ENCODE measurements at regions not wholly inside any gene's neighbourhood (a gene's known extent, or its start where the extent isn't known, plus 50 kb on each side); places are given as distances from the start of the nearest gene placed in this dataset.
A peak's percentile ranks its signal among the peaks of the same experiment; 100 is the strongest.

DNA sequence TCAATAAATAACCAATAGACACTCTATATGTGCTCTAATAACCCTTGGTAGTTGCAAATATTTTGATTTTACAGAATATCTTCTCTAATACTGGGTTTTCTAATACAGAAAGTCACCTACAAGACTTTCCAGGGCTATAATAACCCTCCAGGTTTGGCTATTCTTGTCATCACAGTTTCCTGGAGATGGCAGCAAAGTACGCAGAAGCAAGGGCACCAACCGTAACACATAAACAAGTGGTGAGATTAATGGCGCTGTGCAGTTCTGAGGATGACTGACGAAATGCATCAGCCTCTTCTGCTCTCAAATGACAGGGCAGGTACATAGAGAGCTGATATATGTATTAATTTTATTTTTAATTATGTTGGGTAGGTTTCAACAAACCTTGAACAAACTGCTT is 122.4 kb downstream of the C4orf33 start:
- FAIRE-seq: peak; percentile 25
- TF ChIP-seq, protein P1, sequence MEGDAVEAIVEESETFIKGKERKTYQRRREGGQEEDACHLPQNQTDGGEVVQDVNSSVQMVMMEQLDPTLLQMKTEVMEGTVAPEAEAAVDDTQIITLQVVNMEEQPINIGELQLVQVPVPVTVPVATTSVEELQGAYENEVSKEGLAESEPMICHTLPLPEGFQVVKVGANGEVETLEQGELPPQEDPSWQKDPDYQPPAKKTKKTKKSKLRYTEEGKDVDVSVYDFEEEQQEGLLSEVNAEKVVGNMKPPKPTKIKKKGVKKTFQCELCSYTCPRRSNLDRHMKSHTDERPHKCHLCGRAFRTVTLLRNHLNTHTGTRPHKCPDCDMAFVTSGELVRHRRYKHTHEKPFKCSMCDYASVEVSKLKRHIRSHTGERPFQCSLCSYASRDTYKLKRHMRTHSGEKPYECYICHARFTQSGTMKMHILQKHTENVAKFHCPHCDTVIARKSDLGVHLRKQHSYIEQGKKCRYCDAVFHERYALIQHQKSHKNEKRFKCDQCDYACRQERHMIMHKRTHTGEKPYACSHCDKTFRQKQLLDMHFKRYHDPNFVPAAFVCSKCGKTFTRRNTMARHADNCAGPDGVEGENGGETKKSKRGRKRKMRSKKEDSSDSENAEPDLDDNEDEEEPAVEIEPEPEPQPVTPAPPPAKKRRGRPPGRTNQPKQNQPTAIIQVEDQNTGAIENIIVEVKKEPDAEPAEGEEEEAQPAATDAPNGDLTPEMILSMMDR (IDR thresholded peaks at IDR 0.05; ENCODE audit: borderline replicate concordance, extremely low read depth, insufficient read depth): peak; percentile 56
- Histone ChIP-seq H3K36me3 (ENCODE audit: control insufficient read depth in 2 of 3, insufficient read depth in 3 of 3, low read length in 3 of 3) (no peaks in the 10 kb centered on the region), H3K27me3 (ENCODE audit: control insufficient read depth, insufficient read depth, low read length) (no peaks in the 10 kb centered on the region), H3K9ac (ENCODE audit: low read length in 3 of 3) (no peak overlapping the region), H3K27ac (ENCODE audit: low read depth in 2 of 2, low read length in 2 of 2) (no peak overlapping the region), H3K9me3 (ENCODE audit: control insufficient read depth in 2 of 3, insufficient read depth in 1 of 3, low read length in 3 of 3) (no peaks in the 10 kb centered on the region), H3K4me1 (ENCODE audit: control insufficient read depth in 2 of 3, insufficient read depth in 2 of 3, low read depth in 1 of 3, low read length in 3 of 3) (no peaks in the 10 kb centered on the region), H3K4me3 (ENCODE audit: low read length in 3 of 3) (no peak overlapping the region)
- DNase-seq: peak in 4 of 5 donors; percentile 38 to 80 (median 58)
- intact Hi-C loops (cut with DNase I): no loop called here

DNA sequence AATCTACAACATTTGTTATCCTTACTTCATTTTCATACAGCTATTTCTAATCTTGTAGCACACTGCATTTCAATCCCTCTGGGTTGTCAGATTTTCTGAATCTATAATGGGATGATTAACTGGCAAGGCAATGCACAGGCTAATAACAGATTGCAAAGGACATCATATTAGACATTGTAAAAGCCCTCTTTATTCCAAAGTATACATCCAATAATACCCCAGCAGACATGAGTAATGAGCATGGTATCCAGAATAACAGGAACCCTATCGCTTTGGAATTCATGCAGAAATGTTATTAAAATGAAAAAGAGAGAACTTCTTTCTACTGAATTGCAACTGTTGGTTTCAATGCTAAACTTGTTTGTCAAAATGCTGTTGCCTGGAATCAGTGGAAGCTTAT is 122.9 kb downstream of the C4orf33 start:
- DNase-seq: no peak
- H3K27me3 ChIP-seq (ENCODE audit: control insufficient read depth, insufficient read depth, low read length): no peaks in the 10 kb centered on the region
- no peak overlapping the region for H3K27ac ChIP-seq (ENCODE audit: low read depth in 2 of 2, low read length in 2 of 2)
- H3K9ac ChIP-seq (ENCODE audit: low read length in 3 of 3): no peak overlapping the region
- H3K4me3 ChIP-seq (ENCODE audit: low read length in 3 of 3): no peak overlapping the region
- no peaks in the 10 kb centered on the region for H3K4me1 ChIP-seq (ENCODE audit: control insufficient read depth in 2 of 3, insufficient read depth in 2 of 3, low read depth in 1 of 3, low read length in 3 of 3)
- FAIRE-seq: no peak
- H3K36me3 ChIP-seq (ENCODE audit: control insufficient read depth in 2 of 3, insufficient read depth in 3 of 3, low read length in 3 of 3): no peaks in the 10 kb centered on the region
- TF ChIP-seq, protein P1 (IDR thresholded peaks at IDR 0.05; ENCODE audit: borderline replicate concordance, extremely low read depth, insufficient read depth): no peak
- intact Hi-C loops (cut with DNase I): no loop called here
- H3K9me3 ChIP-seq (ENCODE audit: control insufficient read depth in 2 of 3, insufficient read depth in 1 of 3, low read length in 3 of 3): no peaks in the 10 kb centered on the region

DNA sequence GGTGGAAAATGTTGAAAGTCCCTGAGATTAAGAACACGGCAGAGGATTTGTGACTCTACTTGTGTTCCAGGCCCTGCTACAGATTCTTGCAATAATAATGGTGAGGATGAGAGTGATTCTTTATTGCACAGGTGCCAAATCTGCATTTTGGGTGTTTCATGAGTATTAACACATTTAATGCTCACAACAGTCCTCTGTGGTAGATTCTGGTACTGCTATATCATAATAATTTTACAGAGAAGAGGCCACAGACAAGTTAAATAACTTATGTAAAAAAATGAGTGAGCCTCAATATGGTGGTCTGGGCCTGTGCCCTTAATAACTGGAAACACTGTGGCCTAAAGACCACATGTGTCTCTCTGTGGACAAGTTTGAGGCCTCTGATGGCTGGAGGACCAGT is 124.3 kb downstream of the C4orf33 start:
- Histone ChIP-seq H3K9me3 (ENCODE audit: control insufficient read depth in 2 of 3, insufficient read depth in 1 of 3, low read length in 3 of 3) (no peaks in the 10 kb centered on the region), H3K27ac (ENCODE audit: low read depth in 2 of 2, low read length in 2 of 2) (no peak overlapping the region), H3K27me3 (ENCODE audit: control insufficient read depth, insufficient read depth, low read length) (no peaks in the 10 kb centered on the region), H3K9ac (ENCODE audit: low read length in 3 of 3) (no peak overlapping the region), H3K4me1 (ENCODE audit: control insufficient read depth in 2 of 3, insufficient read depth in 2 of 3, low read depth in 1 of 3, low read length in 3 of 3) (no peaks in the 10 kb centered on the region), H3K36me3 (ENCODE audit: control insufficient read depth in 2 of 3, insufficient read depth in 3 of 3, low read length in 3 of 3) (no peaks in the 10 kb centered on the region), H3K4me3 (ENCODE audit: low read length in 3 of 3) (no peak overlapping the region)
- intact Hi-C loops (cut with DNase I): no loop called here
- FAIRE-seq (no peak), DNase-seq (no peak)
- TF ChIP-seq, protein P1 (IDR thresholded peaks at IDR 0.05; ENCODE audit: borderline replicate concordance, extremely low read depth, insufficient read depth): no peak

DNA sequence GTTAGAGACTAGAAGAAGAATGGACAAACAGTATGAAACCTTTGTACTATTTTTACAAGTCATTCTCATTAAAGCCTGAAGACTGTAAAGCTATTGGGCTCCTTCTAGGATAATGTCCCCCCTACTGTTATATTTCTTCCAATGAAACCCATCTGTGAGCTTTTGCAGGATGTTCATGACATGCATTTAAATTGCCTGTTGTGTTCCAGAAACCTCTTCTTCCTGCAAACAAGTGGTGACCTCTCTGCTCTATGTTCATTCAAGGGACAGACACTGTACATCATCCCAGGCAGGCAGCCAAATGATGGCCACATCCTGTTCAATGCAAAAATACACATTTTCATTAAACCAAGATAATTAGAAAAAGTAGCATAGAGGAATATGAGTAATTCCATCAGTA is 128.0 kb downstream of the C4orf33 start:
- no peaks in the 10 kb centered on the region for H3K36me3 ChIP-seq (ENCODE audit: control insufficient read depth in 2 of 3, insufficient read depth in 3 of 3, low read length in 3 of 3)
- FAIRE-seq (no peak), DNase-seq (no peak)
- TF ChIP-seq, protein P1 (IDR thresholded peaks at IDR 0.05; ENCODE audit: borderline replicate concordance, extremely low read depth, insufficient read depth): no peak
- H3K4me1 ChIP-seq (ENCODE audit: control insufficient read depth in 2 of 3, insufficient read depth in 2 of 3, low read depth in 1 of 3, low read length in 3 of 3): no peaks in the 10 kb centered on the region
- no peak overlapping the region for H3K9ac ChIP-seq (ENCODE audit: low read length in 3 of 3)
- H3K9me3 ChIP-seq (ENCODE audit: control insufficient read depth in 2 of 3, insufficient read depth in 1 of 3, low read length in 3 of 3): no peaks in the 10 kb centered on the region
- intact Hi-C loops (cut with DNase I): no loop called here
- H3K4me3 ChIP-seq (ENCODE audit: low read length in 3 of 3): no peak overlapping the region
- no peaks in the 10 kb centered on the region for H3K27me3 ChIP-seq (ENCODE audit: control insufficient read depth, insufficient read depth, low read length)
- H3K27ac ChIP-seq (ENCODE audit: low read depth in 2 of 2, low read length in 2 of 2): no peak overlapping the region

Data from kidney (tissue), 13 donors.